ENCODE measurements at regions not wholly inside any gene's neighbourhood (a gene's known extent, or its start where the extent isn't known, plus 50 kb on each side); places are given as distances from the start of the nearest gene placed in this dataset.

- Mint-ChIP-seq H3K36me3 (ENCODE audit: unreplicated experiment) (no peaks in the 10 kb centered on the region), H3K27me3 (ENCODE audit: unreplicated experiment) (no peaks in the 10 kb centered on the region), H3K4me3 (ENCODE audit: unreplicated experiment) (no peak overlapping the region), H3K27ac (ENCODE audit: unreplicated experiment) (no peak overlapping the region), H3K4me1 (ENCODE audit: low read depth, unreplicated experiment) (peaks cover 4% of the 10 kb centered on the region), H3K9me3 (ENCODE audit: unreplicated experiment) (peaks cover 2% of the 10 kb centered on the region)
- no peak for TF ChIP-seq CTCF (IDR thresholded peaks at IDR 0.05; ENCODE audit: partially characterized antibody, unreplicated experiment)
- DNase-seq = no peak
These were observed 67.5 kb downstream of the NPY1R start for GRCh38 chr4:163264934-163265333.

- H3K4me3 Mint-ChIP-seq (ENCODE audit: unreplicated experiment) = no peak overlapping the region
- H3K9me3 Mint-ChIP-seq (ENCODE audit: unreplicated experiment) = peaks cover 2% of the 10 kb centered on the region
- DNase-seq = peak; percentile 42
- TF ChIP-seq CTCF (IDR thresholded peaks at IDR 0.05; ENCODE audit: partially characterized antibody, unreplicated experiment) = no peak
- no peaks in the 10 kb centered on the region for H3K36me3 Mint-ChIP-seq (ENCODE audit: unreplicated experiment)
- peaks cover 4% of the 10 kb centered on the region for H3K4me1 Mint-ChIP-seq (ENCODE audit: low read depth, unreplicated experiment)
- H3K27me3 Mint-ChIP-seq (ENCODE audit: unreplicated experiment) = no peaks in the 10 kb centered on the region
- H3K27ac Mint-ChIP-seq (ENCODE audit: unreplicated experiment) = peak overlapping the region; percentile 67
These were observed 68.8 kb downstream of the NPY1R start for GRCh38 chr4:163263606-163264005.

- Mint-ChIP-seq H3K27me3 (ENCODE audit: unreplicated experiment) (no peaks in the 10 kb centered on the region), H3K27ac (ENCODE audit: unreplicated experiment) (no peak overlapping the region), H3K4me1 (ENCODE audit: low read depth, unreplicated experiment) (no peaks in the 10 kb centered on the region), H3K9me3 (ENCODE audit: unreplicated experiment) (no peaks in the 10 kb centered on the region), H3K36me3 (ENCODE audit: unreplicated experiment) (no peaks in the 10 kb centered on the region), H3K4me3 (ENCODE audit: unreplicated experiment) (no peak overlapping the region)
- no peak for TF ChIP-seq CTCF (IDR thresholded peaks at IDR 0.05; ENCODE audit: partially characterized antibody, unreplicated experiment)
- no peak for DNase-seq
These were observed 75.6 kb downstream of the NPY1R start for GRCh38 chr4:163256680-163257343.

- no peak for DNase-seq
- H3K36me3 Mint-ChIP-seq (ENCODE audit: unreplicated experiment) = no peaks in the 10 kb centered on the region
These were observed 81.2 kb downstream of the NPY1R start for GRCh38 chr4:163251204-163251603.

More at GRCh38 chr4:163251204-163251603, 81.2 kb downstream of the NPY1R start:
- Mint-ChIP-seq H3K9me3 (ENCODE audit: unreplicated experiment) (peaks cover 3% of the 10 kb centered on the region), H3K27me3 (ENCODE audit: unreplicated experiment) (no peaks in the 10 kb centered on the region), H3K27ac (ENCODE audit: unreplicated experiment) (no peak overlapping the region), H3K4me1 (ENCODE audit: low read depth, unreplicated experiment) (no peaks in the 10 kb centered on the region), H3K4me3 (ENCODE audit: unreplicated experiment) (no peak overlapping the region)
- TF ChIP-seq CTCF (IDR thresholded peaks at IDR 0.05; ENCODE audit: partially characterized antibody, unreplicated experiment) = no peak
